ENCODE measurements at regions not wholly inside any gene's neighbourhood (a gene's known extent, or its start where the extent isn't known, plus 50 kb on each side); places are given as distances from the start of the nearest gene placed in this dataset.
"Not testable (repeated sequence)": the region's sequence is repeated elsewhere in the genome, so short reads cannot be mapped to it uniquely, and the experiment has no call there.

DNA sequence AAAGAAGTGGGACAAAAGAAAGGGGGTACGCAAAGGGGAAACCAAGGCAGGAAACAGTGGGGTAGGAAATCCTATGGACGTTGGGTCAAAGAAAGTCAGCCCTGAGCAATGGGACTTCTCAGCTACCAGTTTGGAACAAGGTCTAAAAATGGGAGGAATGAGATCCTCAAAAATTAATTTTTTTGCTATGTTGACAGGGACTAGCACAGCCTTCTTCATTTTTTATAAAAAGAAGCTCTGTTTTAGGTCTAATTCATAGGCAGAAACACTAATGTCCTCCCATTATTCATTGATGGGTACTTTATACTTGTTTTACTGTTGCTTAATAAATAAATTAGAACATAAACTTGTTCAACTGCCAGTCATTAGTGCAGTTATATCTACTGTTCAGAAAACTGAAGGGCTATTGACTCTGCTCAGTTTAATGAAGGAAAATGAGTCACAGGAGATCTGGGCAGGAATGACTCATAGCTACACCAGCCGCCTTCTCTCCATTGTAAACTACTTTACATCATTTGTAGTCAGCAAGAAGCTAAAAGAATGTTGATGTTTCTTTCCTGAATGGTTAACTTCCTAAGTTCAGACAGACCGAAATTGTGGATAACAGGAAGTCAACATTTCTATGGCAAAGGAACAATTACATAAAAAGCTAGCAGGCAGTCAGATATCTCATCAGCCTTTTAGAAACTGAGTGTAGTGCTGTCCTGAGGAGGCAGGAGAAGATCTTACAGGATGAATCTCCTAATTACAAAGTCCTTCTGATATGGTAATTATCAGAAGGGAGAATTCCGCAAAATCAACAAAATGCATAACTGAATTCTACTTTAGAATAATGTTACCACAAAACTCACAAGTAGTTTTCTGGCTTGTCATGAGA, 356.4 kb upstream of the PKN2 start:
- peak in 1 of 2 donors; percentile 20 for DNase-seq

GRCh38 chr1:88330201-88330600, 353.9 kb upstream of the PKN2 start:
- DNase-seq: no peak

- no peak for DNase-seq
These were observed 350.9 kb upstream of the PKN2 start for GRCh38 chr1:88333086-88333695.

- no peak for DNase-seq
These were observed 342.6 kb upstream of the PKN2 start for GRCh38 chr1:88341447-88341846.

DNA sequence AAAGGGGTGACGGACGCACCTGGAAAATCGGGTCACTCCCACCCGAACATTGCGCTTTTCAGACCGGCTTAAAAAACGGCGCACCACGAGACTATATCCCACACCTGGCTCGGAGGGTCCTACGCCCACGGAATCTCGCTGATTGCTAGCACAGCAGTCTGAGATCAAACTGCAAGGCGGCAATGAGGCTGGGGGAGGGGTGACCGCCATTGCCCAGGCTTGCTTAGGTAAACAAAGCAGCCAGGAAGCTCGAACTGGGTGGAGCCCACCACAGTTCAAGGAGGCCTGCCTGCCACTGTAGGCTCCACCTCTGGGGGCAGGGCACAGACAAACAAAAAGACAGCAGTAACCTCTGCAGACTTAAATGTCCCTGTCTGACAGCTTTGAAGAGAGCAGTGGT, 342.0 kb upstream of the PKN2 start:
- not testable (repeated sequence) for DNase-seq

DNA sequence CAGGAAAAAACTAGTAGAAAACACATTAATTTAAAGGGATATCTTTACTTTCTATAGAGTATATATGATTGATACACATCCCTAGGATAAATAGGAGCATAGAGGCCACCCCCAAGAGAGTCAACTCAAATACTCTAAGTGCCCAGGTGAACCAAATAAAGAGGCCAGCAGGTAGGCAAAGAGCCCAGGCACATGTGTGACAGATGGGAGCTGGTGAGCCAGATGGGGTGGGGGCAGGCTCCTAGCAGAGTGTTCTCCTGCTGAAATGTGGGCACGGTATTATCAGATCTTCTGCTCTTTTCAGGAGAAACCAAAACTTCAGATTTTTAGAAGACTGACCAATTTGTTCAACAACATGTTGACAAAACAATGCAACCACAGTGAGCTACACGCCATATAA, 333.4 kb upstream of the PKN2 start:
- DNase-seq: no peak

GRCh38 chr1:88351960-88352359, 332.1 kb upstream of the PKN2 start:
- DNase-seq: no peak

GRCh38 chr1:88354256-88354655, 329.8 kb upstream of the PKN2 start:
- DNase-seq: no peak

DNA sequence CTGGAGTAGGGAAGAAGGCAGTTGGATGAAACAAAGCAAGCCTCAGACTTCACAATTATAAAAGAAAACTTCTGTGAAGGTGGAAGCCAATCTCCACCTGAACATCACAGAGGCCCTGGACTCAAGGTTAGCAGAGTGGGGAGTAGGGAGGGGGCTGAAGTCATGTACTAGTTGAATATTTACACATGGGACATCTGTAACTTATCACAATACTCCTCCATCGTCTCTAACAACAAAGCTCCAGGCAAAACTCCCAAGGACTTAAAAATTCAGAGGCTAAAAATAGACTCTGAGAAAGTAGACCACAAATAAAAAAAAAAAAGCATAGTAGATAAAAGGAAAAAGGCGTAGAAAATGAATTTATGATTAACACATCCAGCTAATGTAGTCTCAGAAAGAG, 326.3 kb upstream of the PKN2 start:
- no peak for DNase-seq

DNA sequence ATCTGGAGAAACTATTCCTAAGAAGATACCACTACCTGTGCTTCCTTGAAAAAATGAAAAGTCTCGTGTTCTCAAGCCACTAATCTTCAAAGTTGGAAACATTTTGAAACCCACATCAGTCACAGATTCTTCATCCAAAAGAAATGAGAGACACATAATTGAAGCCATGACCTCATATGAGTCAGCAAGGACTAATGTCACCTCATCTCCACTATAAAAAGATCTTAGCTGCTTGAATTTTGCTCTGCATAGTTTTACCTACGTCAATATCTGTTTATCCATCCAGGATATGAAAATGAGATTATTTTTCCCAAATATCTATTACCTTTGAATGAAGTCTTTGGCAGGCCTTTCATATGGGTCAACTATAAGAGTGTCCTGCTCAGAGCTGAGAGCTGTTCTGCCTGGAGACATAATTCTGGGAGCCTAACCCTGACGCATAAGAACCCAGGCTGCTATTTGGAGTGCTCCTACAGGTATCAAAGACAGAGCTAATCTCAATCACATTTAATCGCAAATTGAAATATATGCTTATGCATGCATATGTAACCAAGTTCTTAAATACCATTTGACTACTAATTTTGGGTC, 312.5 kb upstream of the PKN2 start:
- DNase-seq: no peak

- DNase-seq: no peak
These were observed 308.1 kb upstream of the PKN2 start for GRCh38 chr1:88375977-88376376.

DNA sequence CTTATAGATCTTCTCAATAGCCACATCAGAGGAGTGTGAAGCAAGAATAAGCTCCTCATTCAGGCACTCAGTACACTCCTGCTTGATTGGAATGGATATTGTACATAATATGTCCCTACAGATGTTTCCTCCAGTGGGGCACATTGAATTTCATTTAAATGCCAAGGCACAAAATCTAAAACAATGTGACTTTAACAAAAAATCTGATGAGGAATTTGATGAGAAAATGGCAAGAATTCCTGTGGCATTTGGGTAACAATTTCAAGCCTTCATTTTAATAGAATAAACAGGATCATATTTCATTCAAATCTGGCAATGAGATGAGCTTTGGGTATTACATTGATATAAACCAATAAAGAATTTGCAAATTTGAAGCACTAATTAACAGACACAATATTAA, 307.7 kb upstream of the PKN2 start:
- no peak for DNase-seq

GRCh38 chr1:88378560-88378959, 305.5 kb upstream of the PKN2 start:
- no peak for DNase-seq

- DNase-seq: no peak
These were observed 289.1 kb upstream of the PKN2 start for GRCh38 chr1:88394958-88395357.

- DNase-seq: no peak
These were observed 285.7 kb upstream of the PKN2 start for GRCh38 chr1:88398338-88398737.

GRCh38 chr1:88399690-88400089, 284.4 kb upstream of the PKN2 start:
- DNase-seq: no peak

- no peak for DNase-seq
These were observed 282.8 kb upstream of the PKN2 start for GRCh38 chr1:88401313-88401712.

DNA sequence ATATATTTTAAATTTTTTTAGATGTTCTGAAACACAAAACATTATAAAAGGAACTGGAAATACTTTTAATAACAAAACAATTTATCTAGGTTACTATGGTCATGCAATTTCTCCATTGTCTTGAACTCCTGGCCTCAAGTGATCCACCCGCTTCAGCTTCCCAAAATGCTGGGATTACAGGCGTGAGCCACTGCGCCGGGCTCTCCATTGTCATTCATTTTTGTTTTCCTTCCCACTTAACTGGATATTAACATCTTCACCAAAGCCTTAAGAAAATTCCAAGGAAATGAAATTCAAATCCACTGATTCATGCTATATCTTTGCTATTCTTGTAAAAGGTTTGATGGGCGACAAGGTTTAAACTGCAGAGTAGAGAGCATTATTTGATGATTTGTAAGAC, 279.5 kb upstream of the PKN2 start:
- DNase-seq: no peak

GRCh38 chr1:88407248-88407647, 276.8 kb upstream of the PKN2 start:
- no peak for DNase-seq

DNA sequence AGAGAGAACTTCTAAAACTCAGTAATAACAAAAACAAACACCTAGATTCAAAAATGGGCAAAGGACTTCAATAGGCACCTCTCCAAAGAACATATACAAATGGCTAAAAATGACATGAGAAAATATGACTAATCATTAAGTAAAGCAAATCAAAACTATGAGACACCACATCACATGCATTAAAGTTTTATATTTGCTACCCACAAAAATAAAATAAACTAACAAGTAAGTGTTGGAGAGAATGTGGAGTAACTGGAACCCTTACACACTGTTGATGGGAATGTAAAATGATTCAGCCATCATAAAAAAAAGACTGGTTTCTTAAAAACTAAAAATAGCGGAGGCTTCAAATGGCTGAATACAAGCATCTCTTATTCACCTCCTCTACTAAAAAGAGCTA, 262.1 kb upstream of the PKN2 start:
- no peak for DNase-seq

GRCh38 chr1:88433556-88433955, 250.5 kb upstream of the PKN2 start:
- no peak for DNase-seq

DNA sequence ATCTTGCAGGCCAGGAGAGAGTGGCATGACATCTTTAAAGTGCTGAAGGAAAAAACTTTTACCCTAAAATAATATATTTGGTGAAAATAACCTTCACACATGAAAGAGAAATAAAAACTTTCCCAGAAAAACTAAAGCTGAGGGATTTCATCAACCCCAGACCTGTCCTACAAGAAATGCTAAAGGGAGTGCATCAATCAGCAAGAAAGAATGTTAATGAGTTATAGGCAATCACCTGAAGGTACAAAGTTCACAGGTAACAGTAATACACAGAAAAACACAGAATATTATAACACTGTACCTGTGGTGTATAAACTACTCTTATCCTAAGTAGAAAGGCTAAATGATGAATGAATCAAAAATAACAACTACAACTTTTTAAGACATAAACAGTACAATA, 249.2 kb upstream of the PKN2 start:
- DNase-seq: no peak

- no peak for DNase-seq
These were observed 243.1 kb upstream of the PKN2 start for GRCh38 chr1:88441022-88441421.

DNA sequence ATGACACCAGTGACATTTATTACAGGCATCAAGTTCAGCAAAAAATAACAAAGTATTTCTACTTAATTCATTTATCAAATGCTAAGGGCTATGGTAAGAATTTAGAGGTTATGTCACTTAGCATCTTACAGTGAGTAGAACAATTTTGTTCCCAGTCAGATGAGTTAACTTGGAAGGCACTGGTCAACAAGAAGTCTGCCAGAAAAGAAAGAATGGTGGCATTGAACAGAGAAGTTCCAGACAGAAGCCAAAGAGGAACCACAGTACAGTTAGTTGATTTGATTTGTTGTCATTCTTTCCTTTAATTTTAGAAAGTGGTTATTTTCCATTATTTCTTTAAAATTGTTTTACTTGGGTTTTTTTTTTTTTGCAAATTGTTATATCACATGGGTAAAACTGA, 232.2 kb upstream of the PKN2 start:
- peak in 1 of 2 donors; percentile 87 for DNase-seq
